SH-SY5Y (cell line): ENCODE measurements at regions not wholly inside any gene's neighbourhood (a gene's known extent, or its start where the extent isn't known, plus 50 kb on each side); places are given as distances from the start of the nearest gene placed in this dataset.

Experiments
- GATA2 ChIP-seq: IDR thresholded peaks from 2 replicates; pipeline ENCODE4 v1.6.1; 2011; ENCODE audit warnings: mild to moderate bottlenecking, low read depth, low read length
- GATA3 ChIP-seq: IDR thresholded peaks from 2 replicates; pipeline ENCODE4 v1.6.1; 2011; ENCODE audit warnings: low read depth, mild to moderate bottlenecking, low read length, moderate library complexity

GRCh38 chr9:105835721-105836120 lies 141.4 kb downstream of the TMEM38B start:
- no peak for TF ChIP-seq GATA2
- TF ChIP-seq GATA3: no peak
